Fibroblast of mammary gland (primary cell): ENCODE measurements at regions not wholly inside any gene's neighbourhood (a gene's known extent, or its start where the extent isn't known, plus 50 kb on each side); places are given as distances from the start of the nearest gene placed in this dataset.

ENCODE experiments used
- DNase-seq: peaks from one replicate; pipeline ENCODE4 v3.0.0-alpha.2; 2010; ENCODE audit warnings: low read depth
- H3K4me3 ChIP-seq: 2 replicates; pipeline ENCODE4 v1.5.1; 2011; ENCODE audit warnings: low read depth, mild to moderate bottlenecking, low read length, moderate library complexity; ENCODE audit not compliant: control insufficient read depth
- TF ChIP-seq, protein P1 (sequence below): conservative IDR thresholded peaks from 2 replicates; pipeline ENCODE4 v1.5.1; 2011; ENCODE audit warnings: low read depth, low read length, inconsistent platforms; ENCODE audit not compliant: control insufficient read depth, insufficient read depth

DNA sequence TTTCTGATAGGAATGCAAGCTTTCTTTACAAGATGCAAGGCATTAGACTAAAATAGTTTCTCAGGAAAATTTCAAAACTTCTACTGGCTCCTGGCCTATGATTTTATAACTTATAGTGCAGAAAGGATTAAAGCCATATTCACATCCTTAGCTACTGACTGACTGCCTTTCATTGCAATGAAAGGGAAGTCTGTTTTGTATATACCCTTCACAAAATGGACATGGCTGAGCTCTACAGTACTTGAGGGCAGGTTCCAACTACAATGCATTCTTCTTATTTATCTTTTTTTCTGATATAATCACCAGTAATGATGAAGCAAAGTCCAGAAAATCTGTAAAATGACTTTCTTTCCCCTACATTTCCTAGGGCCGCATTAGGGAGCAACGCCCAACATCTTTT is 100.5 kb upstream of the ESRRG start:
- no peak for DNase-seq
- H3K4me3 ChIP-seq = no peak overlapping the region
- TF ChIP-seq, protein P1, sequence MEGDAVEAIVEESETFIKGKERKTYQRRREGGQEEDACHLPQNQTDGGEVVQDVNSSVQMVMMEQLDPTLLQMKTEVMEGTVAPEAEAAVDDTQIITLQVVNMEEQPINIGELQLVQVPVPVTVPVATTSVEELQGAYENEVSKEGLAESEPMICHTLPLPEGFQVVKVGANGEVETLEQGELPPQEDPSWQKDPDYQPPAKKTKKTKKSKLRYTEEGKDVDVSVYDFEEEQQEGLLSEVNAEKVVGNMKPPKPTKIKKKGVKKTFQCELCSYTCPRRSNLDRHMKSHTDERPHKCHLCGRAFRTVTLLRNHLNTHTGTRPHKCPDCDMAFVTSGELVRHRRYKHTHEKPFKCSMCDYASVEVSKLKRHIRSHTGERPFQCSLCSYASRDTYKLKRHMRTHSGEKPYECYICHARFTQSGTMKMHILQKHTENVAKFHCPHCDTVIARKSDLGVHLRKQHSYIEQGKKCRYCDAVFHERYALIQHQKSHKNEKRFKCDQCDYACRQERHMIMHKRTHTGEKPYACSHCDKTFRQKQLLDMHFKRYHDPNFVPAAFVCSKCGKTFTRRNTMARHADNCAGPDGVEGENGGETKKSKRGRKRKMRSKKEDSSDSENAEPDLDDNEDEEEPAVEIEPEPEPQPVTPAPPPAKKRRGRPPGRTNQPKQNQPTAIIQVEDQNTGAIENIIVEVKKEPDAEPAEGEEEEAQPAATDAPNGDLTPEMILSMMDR = no peak

DNA sequence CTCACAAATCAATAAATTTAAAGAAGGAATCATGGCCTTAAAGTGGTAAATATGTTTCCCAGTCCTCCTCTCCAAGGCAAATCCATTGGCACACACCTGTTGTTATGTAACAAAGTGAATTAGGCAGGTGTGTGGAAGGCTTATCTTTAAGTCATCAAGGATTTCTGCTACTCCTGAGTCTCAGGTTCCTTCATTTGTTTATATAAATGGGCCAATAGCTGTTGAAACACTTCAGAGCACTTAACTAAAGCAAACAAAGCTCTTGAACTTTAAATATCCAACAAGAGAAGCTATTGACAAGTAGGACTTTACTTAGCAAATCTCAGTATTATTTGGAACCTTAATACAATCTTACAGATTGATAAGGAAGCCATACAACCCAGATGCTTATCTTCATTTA is 99.3 kb upstream of the ESRRG start:
- TF ChIP-seq, protein P1 = no peak
- no peak overlapping the region for H3K4me3 ChIP-seq
- no peak for DNase-seq

DNA sequence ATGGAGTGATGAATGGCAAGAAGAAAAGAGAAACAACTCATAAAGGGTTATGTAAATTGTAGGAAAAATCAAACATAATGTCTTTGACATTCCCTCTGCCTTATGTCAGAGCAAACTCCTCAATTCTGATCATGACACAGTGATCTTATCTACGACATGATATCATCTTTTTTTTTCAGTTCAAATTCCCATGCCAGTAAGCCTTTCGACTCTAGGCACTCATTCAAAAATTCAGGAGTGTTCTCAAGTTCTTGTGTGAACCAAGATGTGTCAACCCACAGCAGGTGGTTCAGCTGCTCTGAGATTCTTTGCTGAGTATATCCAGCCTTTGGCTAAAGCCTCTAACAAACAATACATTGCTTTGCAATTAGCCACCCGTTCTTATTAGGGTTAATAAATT is 97.1 kb upstream of the ESRRG start:
- TF ChIP-seq, protein P1 = no peak
- DNase-seq = no peak
- H3K4me3 ChIP-seq = no peak overlapping the region

DNA sequence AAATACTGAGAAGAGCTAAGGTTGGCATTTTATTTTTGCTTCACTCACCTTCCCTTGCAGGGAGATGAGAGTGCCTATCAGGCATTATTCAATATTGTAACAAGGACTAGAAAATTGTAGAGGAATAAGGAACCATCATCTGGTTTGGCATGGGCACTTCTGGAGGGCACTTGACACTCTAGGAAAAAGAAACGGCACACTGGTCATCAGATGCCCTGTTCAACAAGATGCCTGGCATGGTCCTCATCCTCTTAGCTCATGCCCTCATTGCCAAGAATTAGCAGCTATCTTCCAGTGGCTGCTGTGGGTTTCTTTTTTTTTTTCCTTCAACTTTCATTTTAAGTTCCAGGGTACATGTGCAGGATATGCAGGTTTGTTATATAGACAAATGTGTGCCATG is 95.1 kb upstream of the ESRRG start:
- DNase-seq = no peak
- TF ChIP-seq, protein P1 = no peak
- H3K4me3 ChIP-seq = no peak overlapping the region

DNA sequence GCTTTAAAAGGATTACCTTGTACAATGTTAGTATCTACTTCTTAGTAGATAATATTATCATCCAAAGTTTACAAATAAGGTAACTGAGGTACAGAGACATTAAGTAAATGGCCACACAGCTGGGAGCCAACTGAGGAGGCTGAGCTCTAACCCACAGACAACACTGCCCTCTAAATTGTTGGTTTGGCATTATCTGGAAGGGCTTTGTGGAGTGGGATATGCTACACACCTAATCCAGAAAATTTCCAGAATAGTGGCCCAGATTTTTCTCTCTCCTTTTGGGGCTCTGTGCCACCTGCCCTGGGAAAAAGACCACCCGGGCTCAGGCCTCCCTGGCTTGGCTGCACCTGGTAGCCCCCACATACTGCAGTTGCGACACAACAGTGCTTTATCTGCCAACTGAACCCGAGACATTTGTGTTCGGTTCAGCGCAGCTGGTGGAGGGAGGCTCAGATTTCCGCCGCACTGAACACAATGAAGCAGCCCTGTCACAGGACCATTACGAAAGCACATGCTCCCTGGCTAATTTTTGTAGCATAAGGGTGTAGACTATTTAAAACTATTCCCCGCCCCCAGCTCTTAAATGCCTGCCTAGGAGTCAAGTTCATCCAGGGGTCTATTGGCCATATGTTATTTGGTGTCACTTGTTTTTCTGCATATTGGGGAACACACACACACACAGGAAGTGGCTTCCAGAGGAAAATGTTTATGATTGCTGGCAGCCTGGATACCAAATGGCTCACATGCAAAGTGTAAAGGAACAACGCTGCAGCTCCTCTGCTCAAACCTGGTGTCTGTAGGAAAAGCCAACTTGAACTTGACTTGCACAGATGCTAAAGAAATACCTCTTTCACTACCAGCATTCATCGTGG is 92.3 kb upstream of the ESRRG start:
- H3K4me3 ChIP-seq = no peak overlapping the region
- no peak for DNase-seq
- TF ChIP-seq, protein P1 = no peak

DNA sequence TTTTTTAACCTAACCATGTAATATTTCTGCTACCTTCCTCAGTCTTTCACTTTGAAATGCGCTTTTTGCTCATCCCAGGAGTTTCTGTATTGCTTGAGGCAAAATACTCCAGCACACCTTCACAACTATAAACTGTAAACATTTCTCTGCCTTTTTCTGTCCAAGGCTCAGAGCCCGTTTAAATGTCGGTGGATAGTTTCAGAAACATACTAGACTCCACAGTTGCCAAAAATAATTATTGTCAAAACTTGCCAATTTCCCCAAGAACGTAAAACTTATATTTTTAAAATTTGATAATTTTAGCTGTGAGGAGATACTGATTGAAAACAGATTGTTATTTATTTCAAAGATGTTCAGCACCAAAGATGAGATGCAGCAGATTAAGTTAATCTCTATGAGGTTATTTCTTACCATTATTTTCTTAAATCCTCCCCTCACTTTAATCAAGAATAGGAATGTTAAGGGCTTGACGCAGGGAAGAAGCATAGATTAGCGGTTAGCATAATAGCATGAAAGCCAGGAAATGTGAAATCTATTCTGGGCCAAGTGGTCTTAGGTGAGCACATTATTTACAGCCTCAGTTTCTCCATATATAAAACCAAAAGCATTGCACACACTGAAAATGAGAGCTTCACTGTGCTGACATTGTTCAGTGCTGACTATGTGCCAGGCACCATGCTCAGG is 91.5 kb upstream of the ESRRG start:
- no peak for DNase-seq
- TF ChIP-seq, protein P1 = no peak
- H3K4me3 ChIP-seq = no peak overlapping the region
